Activated B cell treated with CpG ODN at 0.5 μM for 24 hours (primary cell): ENCODE measurements at regions not wholly inside any gene's neighbourhood (a gene's known extent, or its start where the extent isn't known, plus 50 kb on each side); places are given as distances from the start of the nearest gene placed in this dataset.
"Not testable (repeated sequence)": the region's sequence is repeated elsewhere in the genome, so short reads cannot be mapped to it uniquely, and the experiment has no call there.

Experiments used
- ATAC-seq: fragments of 200-7000 bp; cut with Tn5 transposase; one replicate; pipeline ENCODE4 v1.10.0; 2021; ENCODE audit warnings: low read depth, mild to moderate bottlenecking, moderate library complexity
- CTCF ChIA-PET: fragments of 350-600 bp; sonication (Branson Sonifier 250); formaldehyde crosslinking; loops from one replicate; lab custom pipeline; 2021; ENCODE audit warnings: antibody characterized with exemption; lab: Charles Lee
- POLR2A ChIA-PET: fragments of 350-600 bp; sonication (Branson Sonifier 250); formaldehyde crosslinking; loops from one replicate; lab custom pipeline; 2021; ENCODE audit warnings: antibody characterized with exemption; lab: Charles Lee
- DNase-seq: peaks from one replicate; pipeline ENCODE4 v3.0.0; 2022
- H3K27ac Mint-ChIP-seq: one replicate; pipeline ENCODE4 v1.8.0; 2020; ENCODE audit warnings: mixed read lengths
- H3K27me3 Mint-ChIP-seq: one replicate; pipeline ENCODE4 v1.8.0; 2021; ENCODE audit warnings: mixed read lengths
- H3K36me3 Mint-ChIP-seq: one replicate; pipeline ENCODE4 v1.8.0; 2021; ENCODE audit warnings: low read depth, mixed read lengths
- H3K4me1 Mint-ChIP-seq: one replicate; pipeline ENCODE4 v1.8.0; 2021; ENCODE audit warnings: mixed read lengths
- H3K4me3 Mint-ChIP-seq: one replicate; pipeline ENCODE4 v1.8.0; 2020; ENCODE audit warnings: mild to moderate bottlenecking, mixed read lengths
- H3K9me3 Mint-ChIP-seq: one replicate; pipeline ENCODE4 v1.8.0; 2020; ENCODE audit warnings: mixed read lengths
- CTCF ChIP-seq: fragments of 200-600 bp; IDR thresholded peaks from one replicate; pipeline ENCODE4 v1.8.0; 2022; ENCODE audit warnings: antibody characterized with exemption, mild to moderate bottlenecking
- intact Hi-C: fragments of 100-400 bp; cut with micrococcal nuclease; formaldehyde crosslinking; loops from one replicate; pipeline ENCODE4 v1.15.1; 2024

DNA sequence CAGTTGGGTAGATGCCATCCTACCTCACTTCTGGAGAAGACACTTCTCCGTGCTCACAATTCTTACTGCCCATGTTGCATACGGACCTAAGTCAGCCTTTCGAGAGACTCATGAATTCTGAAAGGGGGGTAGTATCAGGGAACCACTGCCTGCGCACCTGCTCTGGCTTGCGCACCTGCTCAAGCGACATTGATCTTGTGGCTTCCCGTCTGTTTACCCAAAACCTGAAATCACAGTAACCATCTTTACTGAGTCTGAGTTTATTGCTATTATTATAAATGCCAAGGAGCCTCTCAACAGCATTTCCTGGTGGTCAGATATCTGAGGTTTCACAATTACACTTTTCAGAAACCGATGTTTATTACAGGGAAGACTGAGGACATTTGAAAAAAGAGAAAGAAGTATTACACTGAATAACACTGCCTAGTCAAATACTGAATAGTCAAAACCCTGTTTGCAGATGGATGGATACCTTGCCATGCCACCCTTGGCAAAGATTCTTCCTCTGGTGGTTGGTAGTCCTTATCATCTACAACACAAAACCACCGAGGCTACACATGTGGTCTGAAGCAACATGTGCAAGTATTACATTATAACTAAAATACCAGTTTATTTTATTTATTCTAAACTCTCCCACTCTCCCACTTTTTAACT is 208.7 kb downstream of the SIPA1L2 start:
- Mint-ChIP-seq H3K27me3 (peaks cover 3% of the 10 kb centered on the region), H3K27ac (no peak overlapping the region), H3K9me3 (no peaks in the 10 kb centered on the region), H3K4me1 (no peaks in the 10 kb centered on the region), H3K4me3 (no peak overlapping the region), H3K36me3 (no peaks in the 10 kb centered on the region)
- CTCF ChIA-PET = no interaction called here
- TF ChIP-seq CTCF = no peak
- POLR2A ChIA-PET = no interaction called here
- no peak for ATAC-seq
- DNase-seq = no peak
- intact Hi-C loops = no loop called here

DNA sequence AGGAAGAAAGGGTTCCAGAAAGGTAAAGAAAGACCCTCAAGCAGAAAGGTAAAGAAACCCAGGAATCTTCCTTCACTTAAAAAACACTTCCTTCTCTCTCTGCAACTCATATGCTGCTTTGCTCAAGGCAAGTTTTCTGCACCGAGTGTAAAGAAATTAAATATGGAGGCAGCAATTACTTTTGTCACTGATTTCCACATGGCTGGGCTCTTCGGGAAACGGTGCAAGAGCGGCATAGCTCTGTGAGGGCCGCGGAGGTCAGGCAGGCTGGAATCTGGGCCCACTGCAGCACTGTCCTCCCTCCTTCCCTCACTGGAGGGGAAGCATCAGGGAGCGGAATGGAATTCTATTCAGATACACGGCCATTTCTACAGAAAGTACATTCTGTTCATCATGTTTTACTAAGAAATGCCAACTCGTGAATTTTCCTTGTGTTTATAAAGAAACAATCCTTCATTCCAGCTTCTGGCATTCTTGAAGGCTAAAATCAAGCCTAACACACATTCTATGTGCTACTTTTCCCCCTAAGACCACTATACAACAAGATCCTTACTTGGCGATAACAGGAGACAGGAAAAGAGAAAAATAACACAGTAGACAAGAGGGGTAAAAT is 212.2 kb downstream of the SIPA1L2 start:
- TF ChIP-seq CTCF = no peak
- Mint-ChIP-seq H3K27ac (no peak overlapping the region), H3K9me3 (no peaks in the 10 kb centered on the region), H3K4me3 (no peak overlapping the region), H3K27me3 (no peaks in the 10 kb centered on the region), H3K36me3 (no peaks in the 10 kb centered on the region), H3K4me1 (no peaks in the 10 kb centered on the region)
- intact Hi-C loops = no loop called here
- ChIA-PET POLR2A (no interaction called here), CTCF (no interaction called here)
- DNase-seq (no peak), ATAC-seq (no peak)

DNA sequence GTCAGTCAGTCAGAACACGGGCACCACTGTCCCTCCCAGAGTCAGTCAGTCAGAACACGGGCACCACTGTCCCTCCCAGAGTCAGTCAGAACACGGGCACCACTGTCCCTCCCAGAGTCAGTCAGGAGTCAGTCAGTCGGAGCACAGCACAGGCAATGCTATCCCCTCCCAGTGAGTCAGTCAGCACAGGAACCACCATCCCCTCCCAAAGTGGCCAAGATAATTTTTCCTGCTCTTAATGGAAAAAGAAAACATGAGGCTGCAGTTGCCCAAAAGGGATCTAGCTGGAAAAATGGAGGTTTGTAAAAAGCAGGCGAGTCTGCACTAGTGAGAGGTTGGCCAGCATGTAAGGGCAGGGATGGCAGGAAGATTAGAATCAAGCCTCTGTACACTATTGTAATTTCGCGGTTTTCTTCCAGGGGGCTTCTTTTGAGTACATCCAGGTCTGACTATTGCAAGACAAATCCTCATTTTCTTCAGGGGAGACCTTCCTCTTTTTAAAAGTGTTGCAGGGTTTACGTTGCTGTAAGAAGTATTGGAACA is 213.8 kb downstream of the SIPA1L2 start:
- ATAC-seq = no peak
- Mint-ChIP-seq H3K4me1 (no peaks in the 10 kb centered on the region), H3K27ac (no peak overlapping the region), H3K36me3 (no peaks in the 10 kb centered on the region), H3K27me3 (peaks cover 2% of the 10 kb centered on the region), H3K9me3 (no peaks in the 10 kb centered on the region), H3K4me3 (no peak overlapping the region)
- intact Hi-C loops = no loop called here
- ChIA-PET CTCF (no interaction called here), POLR2A (no interaction called here)
- TF ChIP-seq CTCF = no peak
- DNase-seq = no peak

GRCh38 chr1:232415481-232415880 is 214.5 kb downstream of the SIPA1L2 start:
- DNase-seq, ATAC-seq, H3K27me3 Mint-ChIP-seq, POLR2A ChIA-PET, H3K27ac Mint-ChIP-seq, CTCF ChIA-PET, H3K4me3 Mint-ChIP-seq, H3K36me3 Mint-ChIP-seq, H3K9me3 Mint-ChIP-seq, intact Hi-C loops, H3K4me1 Mint-ChIP-seq: not testable (repeated sequence)

- ATAC-seq (no peak), DNase-seq (no peak)
- Mint-ChIP-seq H3K27ac (no peak overlapping the region), H3K36me3 (no peaks in the 10 kb centered on the region), H3K4me3 (no peak overlapping the region), H3K4me1 (no peaks in the 10 kb centered on the region), H3K27me3 (peaks cover 2% of the 10 kb centered on the region), H3K9me3 (peaks cover 5% of the 10 kb centered on the region)
- POLR2A ChIA-PET = no interaction called here
- CTCF ChIA-PET = no interaction called here
- intact Hi-C loops = no loop called here
- no peak for TF ChIP-seq CTCF
Measured at GRCh38 chr1:232414100-232414499, 215.8 kb downstream of the SIPA1L2 start.
